Activated T-helper 1 cell treated with anti-CD3 and anti-CD28 coated beads, Interleukin-12 subunit alpha, Interleukin-12 subunit beta, Interleukin-2, Interleukin-4 antibody, amounts not matched to agents 30 ng/mL and 10 ng/mL and 1 ng/mL, durations not matched to agents 14 hours and 24 hours and 36 hours (primary cell): ENCODE measurements at regions not wholly inside any gene's neighbourhood (a gene's known extent, or its start where the extent isn't known, plus 50 kb on each side); places are given as distances from the start of the nearest gene placed in this dataset.
"Not testable (repeated sequence)": the region's sequence is repeated elsewhere in the genome, so short reads cannot be mapped to it uniquely, and the experiment has no call there.

Source experiments
- DNase-seq: peaks from one replicate; pipeline ENCODE4 v3.0.0; 2021; ENCODE audit warnings: low spot score
- H3K27ac Mint-ChIP-seq: one replicate; pipeline ENCODE4 v1.8.0; 2021; ENCODE audit warnings: mild to moderate bottlenecking, mixed read lengths
- H3K27me3 Mint-ChIP-seq: one replicate; pipeline ENCODE4 v1.8.0; 2022; ENCODE audit warnings: mild to moderate bottlenecking, moderate library complexity, mixed read lengths; ENCODE audit not compliant: insufficient read depth
- H3K36me3 Mint-ChIP-seq: one replicate; pipeline ENCODE4 v1.8.0; 2021; ENCODE audit warnings: low read depth, mixed read lengths
- H3K4me1 Mint-ChIP-seq: one replicate; pipeline ENCODE4 v1.8.0; 2021; ENCODE audit warnings: low read depth, mixed read lengths
- H3K4me3 Mint-ChIP-seq: one replicate; pipeline ENCODE4 v1.8.0; 2021; ENCODE audit warnings: mild to moderate bottlenecking, moderate library complexity, mixed read lengths
- H3K9me3 Mint-ChIP-seq: one replicate; pipeline ENCODE4 v1.8.0; 2021; ENCODE audit warnings: mixed read lengths
- intact Hi-C: fragments of 100-400 bp; cut with micrococcal nuclease; formaldehyde crosslinking; loops from one replicate; pipeline ENCODE4 v1.15.1; 2024

- Mint-ChIP-seq H3K27me3 (no peaks in the 10 kb centered on the region), H3K36me3 (no peaks in the 10 kb centered on the region), H3K4me1 (no peaks in the 10 kb centered on the region), H3K27ac (no peak overlapping the region), H3K9me3 (peaks cover 10% of the 10 kb centered on the region), H3K4me3 (no peak overlapping the region)
- intact Hi-C loops = no loop called here
- no peak for DNase-seq
Observed at GRCh38 chr2:62334009-62334408, 138.1 kb downstream of the B3GNT2 start.

- DNase-seq = no peak
Observed at GRCh38 chr2:62330959-62331358, 135.0 kb downstream of the B3GNT2 start.

GRCh38 chr2:62329797-62330196, 133.9 kb downstream of the B3GNT2 start:
- no peak overlapping the region for H3K27ac Mint-ChIP-seq
- H3K4me1 Mint-ChIP-seq = no peaks in the 10 kb centered on the region
- DNase-seq = no peak
- H3K36me3 Mint-ChIP-seq = peaks cover 3% of the 10 kb centered on the region
- H3K9me3 Mint-ChIP-seq = peaks cover 24% of the 10 kb centered on the region
- no peaks in the 10 kb centered on the region for H3K27me3 Mint-ChIP-seq
- H3K4me3 Mint-ChIP-seq = no peak overlapping the region
- intact Hi-C loops = no loop called here

More at GRCh38 chr2:62330959-62331358, 135.0 kb downstream of the B3GNT2 start:
- H3K4me3 Mint-ChIP-seq = no peak overlapping the region
- no peaks in the 10 kb centered on the region for H3K36me3 Mint-ChIP-seq
- intact Hi-C loops = no loop called here
- H3K4me1 Mint-ChIP-seq = no peaks in the 10 kb centered on the region
- H3K27me3 Mint-ChIP-seq = no peaks in the 10 kb centered on the region
- no peak overlapping the region for H3K27ac Mint-ChIP-seq
- H3K9me3 Mint-ChIP-seq = peaks cover 20% of the 10 kb centered on the region

- Mint-ChIP-seq H3K36me3 (peaks cover 3% of the 10 kb centered on the region), H3K27ac (no peak overlapping the region), H3K9me3 (peaks cover 24% of the 10 kb centered on the region), H3K4me3 (no peak overlapping the region), H3K4me1 (peaks cover 5% of the 10 kb centered on the region), H3K27me3 (no peaks in the 10 kb centered on the region)
- intact Hi-C loops = no loop called here
- no peak for DNase-seq
Observed at GRCh38 chr2:62326735-62327134, 130.8 kb downstream of the B3GNT2 start.

- H3K27ac Mint-ChIP-seq = no peak overlapping the region
Observed at GRCh38 chr2:62325398-62325797, 129.5 kb downstream of the B3GNT2 start.

GRCh38 chr2:62321380-62322289, 125.7 kb downstream of the B3GNT2 start:
- peak overlapping the region; percentile 51 for H3K27ac Mint-ChIP-seq
- H3K27me3 Mint-ChIP-seq = no peaks in the 10 kb centered on the region
- peaks cover 3% of the 10 kb centered on the region for H3K36me3 Mint-ChIP-seq
- intact Hi-C loops = loop anchor here (2.0 kb wide), 1 partner anchor 15 kb away; no protein-coding TSS in a partner anchor
- no peak for DNase-seq
- peaks cover 15% of the 10 kb centered on the region for H3K4me1 Mint-ChIP-seq
- H3K4me3 Mint-ChIP-seq = no peak overlapping the region
- H3K9me3 Mint-ChIP-seq = peaks cover 5% of the 10 kb centered on the region

More at GRCh38 chr2:62325398-62325797, 129.5 kb downstream of the B3GNT2 start:
- no peak for DNase-seq
- H3K9me3 Mint-ChIP-seq = peaks cover 19% of the 10 kb centered on the region
- H3K27me3 Mint-ChIP-seq = no peaks in the 10 kb centered on the region
- H3K4me1 Mint-ChIP-seq = peaks cover 15% of the 10 kb centered on the region
- no peak overlapping the region for H3K4me3 Mint-ChIP-seq
- H3K36me3 Mint-ChIP-seq = peaks cover 3% of the 10 kb centered on the region
- intact Hi-C loops = no loop called here

- intact Hi-C loops = no loop called here
- H3K4me3 Mint-ChIP-seq = no peak overlapping the region
Observed at GRCh38 chr2:62320657-62321357, 124.9 kb downstream of the B3GNT2 start.

GRCh38 chr2:62320137-62320536, 124.2 kb downstream of the B3GNT2 start:
- H3K4me1 Mint-ChIP-seq = peaks cover 15% of the 10 kb centered on the region
- intact Hi-C loops, H3K36me3 Mint-ChIP-seq, H3K27ac Mint-ChIP-seq, H3K9me3 Mint-ChIP-seq, DNase-seq, H3K27me3 Mint-ChIP-seq, H3K4me3 Mint-ChIP-seq: not testable (repeated sequence)

More at GRCh38 chr2:62320657-62321357, 124.9 kb downstream of the B3GNT2 start:
- Mint-ChIP-seq H3K27me3 (no peaks in the 10 kb centered on the region), H3K4me1 (peaks cover 15% of the 10 kb centered on the region), H3K36me3 (peaks cover 3% of the 10 kb centered on the region), H3K9me3 (peaks cover 5% of the 10 kb centered on the region), H3K27ac (no peak overlapping the region)
- DNase-seq = no peak

GRCh38 chr2:62319070-62319469, 123.2 kb downstream of the B3GNT2 start:
- intact Hi-C loops = no loop called here
- Mint-ChIP-seq H3K4me3 (no peak overlapping the region), H3K27ac (no peak overlapping the region), H3K4me1 (peaks cover 23% of the 10 kb centered on the region), H3K9me3 (no peaks in the 10 kb centered on the region), H3K27me3 (no peaks in the 10 kb centered on the region), H3K36me3 (no peaks in the 10 kb centered on the region)
- no peak for DNase-seq

GRCh38 chr2:62315476-62315875, 119.6 kb downstream of the B3GNT2 start:
- H3K4me3 Mint-ChIP-seq = no peak overlapping the region
- intact Hi-C loops = no loop called here
- no peaks in the 10 kb centered on the region for H3K9me3 Mint-ChIP-seq
- no peak for DNase-seq
- no peaks in the 10 kb centered on the region for H3K27me3 Mint-ChIP-seq
- peaks cover 20% of the 10 kb centered on the region for H3K4me1 Mint-ChIP-seq
- H3K36me3 Mint-ChIP-seq = no peaks in the 10 kb centered on the region
- no peak overlapping the region for H3K27ac Mint-ChIP-seq

- no peak for DNase-seq
- H3K27ac Mint-ChIP-seq = peak overlapping the region; percentile 18
- no peaks in the 10 kb centered on the region for H3K27me3 Mint-ChIP-seq
- H3K9me3 Mint-ChIP-seq = no peaks in the 10 kb centered on the region
- peaks cover 31% of the 10 kb centered on the region for H3K4me1 Mint-ChIP-seq
- H3K4me3 Mint-ChIP-seq = peak overlapping the region; percentile 43
- no peaks in the 10 kb centered on the region for H3K36me3 Mint-ChIP-seq
- intact Hi-C loops = no loop called here
Observed at GRCh38 chr2:62314291-62314690, 118.4 kb downstream of the B3GNT2 start.

GRCh38 chr2:62313449-62314227, 117.7 kb downstream of the B3GNT2 start:
- Mint-ChIP-seq H3K9me3 (no peaks in the 10 kb centered on the region), H3K27me3 (no peaks in the 10 kb centered on the region), H3K36me3 (no peaks in the 10 kb centered on the region), H3K4me1 (peaks cover 35% of the 10 kb centered on the region), H3K4me3 (peak overlapping the region; percentile 43), H3K27ac (no peak overlapping the region)
- no peak for DNase-seq
- intact Hi-C loops = no loop called here
